C1 segment of cervical spinal cord (tissue), 14 donors: ENCODE measurements at regions not wholly inside any gene's neighbourhood (a gene's known extent, or its start where the extent isn't known, plus 50 kb on each side); places are given as distances from the start of the nearest gene placed in this dataset.

Experiments used
- DNase-seq, 14 donors: peaks; one replicate each; lab custom pipeline; 2025; lab: John Stamatoyannopoulos, UW

- no peak for DNase-seq
Measured at GRCh38 chr9:108652851-108653250, 202.9 kb downstream of the ACTL7B start.

GRCh38 chr9:108650826-108651225 is 205.0 kb downstream of the ACTL7B start:
- DNase-seq, result no peak

- DNase-seq, result no peak
Measured at GRCh38 chr9:108645520-108645919, 210.3 kb downstream of the ACTL7B start.

- no peak for DNase-seq
Measured at GRCh38 chr9:108643731-108644510, 211.9 kb downstream of the ACTL7B start.

- DNase-seq, result no peak
Measured at GRCh38 chr9:108642871-108643270, 212.9 kb downstream of the ACTL7B start.

GRCh38 chr9:108640230-108640629 is 215.6 kb downstream of the ACTL7B start:
- no peak for DNase-seq

GRCh38 chr9:108639696-108640095 is 216.1 kb downstream of the ACTL7B start:
- no peak for DNase-seq

GRCh38 chr9:108639091-108639490 is 216.7 kb downstream of the ACTL7B start:
- no peak for DNase-seq

GRCh38 chr9:108637340-108637739 is 218.4 kb downstream of the ACTL7B start:
- no peak for DNase-seq

- DNase-seq, result no peak
Measured at GRCh38 chr9:108636013-108636412, 219.8 kb downstream of the ACTL7B start.

GRCh38 chr9:108634672-108635462 is 220.9 kb downstream of the ACTL7B start:
- DNase-seq, result no peak

- DNase-seq, result no peak
Measured at GRCh38 chr9:108634204-108634603, 221.6 kb downstream of the ACTL7B start.

GRCh38 chr9:108631496-108632285 is 224.1 kb downstream of the ACTL7B start:
- no peak for DNase-seq

- DNase-seq, result no peak
Measured at GRCh38 chr9:108628316-108628715, 227.5 kb downstream of the ACTL7B start.

GRCh38 chr9:108626743-108627142 is 229.0 kb downstream of the ACTL7B start:
- no peak for DNase-seq

GRCh38 chr9:108621991-108622855 is 233.6 kb downstream of the ACTL7B start:
- DNase-seq, result no peak

- DNase-seq, result no peak
Measured at GRCh38 chr9:108620767-108621166, 235.0 kb downstream of the ACTL7B start.

GRCh38 chr9:108618906-108619550 is 236.8 kb downstream of the ACTL7B start:
- DNase-seq, result no peak

GRCh38 chr9:108617676-108618075 is 238.1 kb downstream of the ACTL7B start:
- DNase-seq, result no peak

GRCh38 chr9:108615152-108615551 is 240.6 kb downstream of the ACTL7B start:
- DNase-seq, result no peak

GRCh38 chr9:108612513-108612912 is 243.3 kb downstream of the ACTL7B start:
- no peak for DNase-seq
